ENCODE measurements at regions not wholly inside any gene's neighbourhood (a gene's known extent, or its start where the extent isn't known, plus 50 kb on each side); places are given as distances from the start of the nearest gene placed in this dataset.

GRCh38 chr3:94416768-94417167, 353.9 kb downstream of the NSUN3 start:
- Mint-ChIP-seq H3K27ac (no peak overlapping the region), H3K4me3 (no peak overlapping the region), H3K4me1 (peaks cover 16% of the 10 kb centered on the region), H3K9me3 (peaks cover 6% of the 10 kb centered on the region), H3K27me3 (ENCODE audit: low read depth) (no peaks in the 10 kb centered on the region), H3K36me3 (ENCODE audit: low read depth) (no peaks in the 10 kb centered on the region)
- no peak for TF ChIP-seq CTCF (IDR thresholded peaks at IDR 0.05; ENCODE audit: unreplicated experiment in 3 of 3)

- no peaks in the 10 kb centered on the region for H3K27me3 Mint-ChIP-seq (ENCODE audit: low read depth)
Observed at GRCh38 chr3:94417963-94418455, 355.1 kb downstream of the NSUN3 start.

GRCh38 chr3:94420931-94421330, 358.1 kb downstream of the NSUN3 start:
- H3K9me3 Mint-ChIP-seq, result peaks cover 10% of the 10 kb centered on the region
- no peak for TF ChIP-seq CTCF (IDR thresholded peaks at IDR 0.05; ENCODE audit: unreplicated experiment in 3 of 3)
- no peak overlapping the region for H3K27ac Mint-ChIP-seq
- no peaks in the 10 kb centered on the region for H3K36me3 Mint-ChIP-seq (ENCODE audit: low read depth)
- no peaks in the 10 kb centered on the region for H3K4me1 Mint-ChIP-seq
- H3K27me3 Mint-ChIP-seq (ENCODE audit: low read depth), result no peaks in the 10 kb centered on the region
- no peak overlapping the region for H3K4me3 Mint-ChIP-seq

More at GRCh38 chr3:94417963-94418455, 355.1 kb downstream of the NSUN3 start:
- no peak for TF ChIP-seq CTCF (IDR thresholded peaks at IDR 0.05; ENCODE audit: unreplicated experiment in 3 of 3)
- Mint-ChIP-seq H3K27ac (no peak overlapping the region), H3K9me3 (peaks cover 6% of the 10 kb centered on the region), H3K4me3 (no peak overlapping the region), H3K4me1 (peaks cover 16% of the 10 kb centered on the region), H3K36me3 (ENCODE audit: low read depth) (no peaks in the 10 kb centered on the region)

GRCh38 chr3:94423578-94423977, 360.7 kb downstream of the NSUN3 start:
- peaks cover 16% of the 10 kb centered on the region for H3K9me3 Mint-ChIP-seq

GRCh38 chr3:94429517-94429916, 366.7 kb downstream of the NSUN3 start:
- Mint-ChIP-seq H3K4me3 (no peak overlapping the region), H3K27ac (no peak overlapping the region), H3K4me1 (peaks cover 21% of the 10 kb centered on the region), H3K27me3 (ENCODE audit: low read depth) (no peaks in the 10 kb centered on the region), H3K9me3 (peaks cover 6% of the 10 kb centered on the region), H3K36me3 (ENCODE audit: low read depth) (no peaks in the 10 kb centered on the region)
- no peak for TF ChIP-seq CTCF (IDR thresholded peaks at IDR 0.05; ENCODE audit: unreplicated experiment in 3 of 3)

More at GRCh38 chr3:94423578-94423977, 360.7 kb downstream of the NSUN3 start:
- Mint-ChIP-seq H3K27me3 (ENCODE audit: low read depth) (no peaks in the 10 kb centered on the region), H3K27ac (no peak overlapping the region), H3K4me1 (no peaks in the 10 kb centered on the region), H3K4me3 (no peak overlapping the region), H3K36me3 (ENCODE audit: low read depth) (no peaks in the 10 kb centered on the region)
- no peak for TF ChIP-seq CTCF (IDR thresholded peaks at IDR 0.05; ENCODE audit: unreplicated experiment in 3 of 3)

GRCh38 chr3:94431876-94432570, 369.2 kb downstream of the NSUN3 start:
- Mint-ChIP-seq H3K36me3 (ENCODE audit: low read depth) (no peaks in the 10 kb centered on the region), H3K9me3 (peaks cover 6% of the 10 kb centered on the region), H3K27me3 (ENCODE audit: low read depth) (no peaks in the 10 kb centered on the region), H3K4me1 (peaks cover 21% of the 10 kb centered on the region), H3K4me3 (no peak overlapping the region), H3K27ac (peak overlapping the region in 2 of 3 experiments; percentile 22 to 23)
- TF ChIP-seq CTCF (IDR thresholded peaks at IDR 0.05; ENCODE audit: unreplicated experiment in 3 of 3), result no peak
